GM21528 (cell line): ENCODE measurements at regions not wholly inside any gene's neighbourhood (a gene's known extent, or its start where the extent isn't known, plus 50 kb on each side); places are given as distances from the start of the nearest gene placed in this dataset.
"Not testable (repeated sequence)": the region's sequence is repeated elsewhere in the genome, so short reads cannot be mapped to it uniquely, and the experiment has no call there.

Experiments
- ATAC-seq: cut with Tn5 transposase; IDR thresholded peaks from one replicate; pipeline ENCODE4 v1.9.1; 2021; ENCODE audit warnings: mild to moderate bottlenecking, moderate library complexity; ENCODE audit not compliant: unreplicated experiment, low FRiP score

GRCh38 chr10:15430969-15431771, 60.1 kb upstream of the FAM171A1 start:
- no peak for ATAC-seq

GRCh38 chr10:15428681-15429080, 57.6 kb upstream of the FAM171A1 start:
- ATAC-seq: no peak

- ATAC-seq: no peak
These were observed 56.8 kb upstream of the FAM171A1 start for GRCh38 chr10:15427843-15428414.

- ATAC-seq: no peak
These were observed 55.5 kb upstream of the FAM171A1 start for GRCh38 chr10:15426558-15426957.

DNA sequence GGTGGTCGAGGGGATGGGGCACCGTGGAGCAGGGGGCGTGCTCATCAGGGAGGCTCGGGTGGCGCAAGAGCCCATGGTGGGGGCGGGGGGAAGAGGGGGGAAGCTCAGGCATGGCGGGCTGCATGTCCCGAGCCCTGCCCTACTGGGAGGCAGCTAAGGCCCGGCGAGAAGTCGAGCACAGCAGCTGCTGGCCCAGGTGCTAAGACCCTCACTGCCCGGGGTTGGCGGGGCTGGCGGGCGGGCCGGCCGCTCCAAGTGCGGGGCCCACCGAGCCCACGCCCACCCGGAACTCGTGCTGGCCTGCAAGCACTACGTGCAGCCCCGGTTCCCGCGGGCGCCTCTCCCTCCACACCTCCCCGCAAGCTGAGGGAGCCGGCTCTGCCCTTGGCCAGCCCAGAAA, 55.0 kb upstream of the FAM171A1 start:
- no peak for ATAC-seq

GRCh38 chr10:15421875-15422274, 50.8 kb upstream of the FAM171A1 start:
- not testable (repeated sequence) for ATAC-seq
